ENCODE measurements at regions not wholly inside any gene's neighbourhood (a gene's known extent, or its start where the extent isn't known, plus 50 kb on each side); places are given as distances from the start of the nearest gene placed in this dataset.
"Not testable (repeated sequence)": the region's sequence is repeated elsewhere in the genome, so short reads cannot be mapped to it uniquely, and the experiment has no call there.

DNA sequence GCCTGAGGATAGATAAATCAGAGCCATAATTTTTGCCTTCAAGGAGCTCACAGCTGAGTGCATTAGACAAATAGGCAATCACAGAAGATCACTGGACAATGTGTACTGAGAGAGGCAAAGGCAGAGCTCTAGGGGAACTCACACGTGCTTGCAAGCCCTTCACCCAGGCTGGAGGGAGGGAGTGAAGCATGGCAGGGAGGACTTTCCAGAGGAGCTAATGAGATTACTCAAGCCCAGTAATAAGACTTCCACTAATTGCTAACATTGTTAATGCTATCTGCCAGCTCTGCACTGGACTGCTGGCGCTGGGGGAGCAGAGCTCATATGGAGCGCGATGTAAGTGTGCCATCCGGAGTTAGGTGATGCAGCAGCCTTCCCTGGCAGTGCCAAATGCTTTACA lies 408.4 kb downstream of the NTRK2 start:
- no peak for DNase-seq (ENCODE audit: low spot score)

DNA sequence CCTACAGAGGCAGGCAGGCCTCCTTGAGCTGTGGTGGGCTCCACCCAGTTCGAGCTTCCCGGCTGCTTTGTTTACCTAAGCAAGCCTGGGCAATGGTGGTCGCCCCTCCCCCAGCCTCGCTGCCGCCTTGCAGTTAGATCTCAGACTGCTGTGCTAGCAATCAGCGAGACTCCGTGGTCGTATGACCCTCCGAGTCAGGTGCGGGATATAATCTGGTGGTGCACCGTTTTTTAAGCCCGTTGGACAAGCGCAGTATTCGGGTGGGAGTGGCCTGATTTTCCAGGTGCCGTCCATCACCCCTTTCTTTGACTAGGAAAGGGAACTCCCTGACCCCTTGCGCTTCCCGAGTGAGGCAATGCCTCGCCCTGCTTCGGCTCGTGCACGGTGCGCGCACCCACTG lies 407.6 kb downstream of the NTRK2 start:
- not testable (repeated sequence) for DNase-seq (ENCODE audit: low spot score)

Measured in mucosa of gallbladder (tissue), 1 donor.